Keratinocyte (primary cell): ENCODE measurements at regions not wholly inside any gene's neighbourhood (a gene's known extent, or its start where the extent isn't known, plus 50 kb on each side); places are given as distances from the start of the nearest gene placed in this dataset.
A peak's percentile ranks its signal among the peaks of the same experiment; 100 is the strongest.
"Not testable (repeated sequence)": the region's sequence is repeated elsewhere in the genome, so short reads cannot be mapped to it uniquely, and the experiment has no call there.

Source experiments
- DNase-seq: peaks from one replicate; pipeline ENCODE4 v3.0.0-alpha.2; 2011; ENCODE audit warnings: low read depth, missing footprints, low spot score
- FAIRE-seq: peaks from 2 replicates; lab custom pipeline; 2011; peaks lifted over from hg19 to GRCh38; lab: Jason Lieb, UNC
- H2AFZ ChIP-seq: 2 replicates; pipeline ENCODE4 v1.6.0; 2012; ENCODE audit warnings: low read length, control low read depth, inconsistent platforms; ENCODE audit not compliant: control insufficient read depth
- H3K27ac ChIP-seq: 2 replicates; pipeline ENCODE4 v1.5.1; 2011; ENCODE audit warnings: low read length; ENCODE audit not compliant: control insufficient read depth, insufficient read depth
- H3K27me3 ChIP-seq: 3 replicates; pipeline ENCODE4 v1.6.0; 2011; ENCODE audit warnings: low read length; ENCODE audit not compliant: control insufficient read depth, insufficient read depth; ENCODE audit errors: extremely low read depth
- H3K36me3 ChIP-seq, 2 experiments: 2 replicates in 1 of 2; 3 replicates in 1 of 2; pipeline ENCODE4 v1.5.1; 2011; ENCODE audit warnings: low read length in 2 of 2, mild to moderate bottlenecking in 1 of 2; ENCODE audit not compliant: control insufficient read depth in 2 of 2, insufficient read depth in 2 of 2; ENCODE audit errors: extremely low read depth in 1 of 2
- H3K4me1 ChIP-seq: 3 replicates; pipeline ENCODE4 v1.5.1; 2011; ENCODE audit warnings: low read length; ENCODE audit not compliant: control insufficient read depth, insufficient read depth; ENCODE audit errors: extremely low read depth
- H3K4me2 ChIP-seq: 3 replicates; pipeline ENCODE4 v1.6.0; 2011; ENCODE audit warnings: low read depth, low read length; ENCODE audit not compliant: control insufficient read depth, insufficient read depth; ENCODE audit errors: extremely low read depth
- H3K4me3 ChIP-seq, 3 experiments: fragments of 200-600 bp in 1 of 3; sonication (generic) in 1 of 3; 2 replicates in 2 of 3; 3 replicates in 1 of 3; pipeline ENCODE4 v1.5.1; 2011 to 2016; ENCODE audit warnings: low read length in 3 of 3, mild to moderate bottlenecking in 3 of 3, control low read depth in 2 of 3, inconsistent platforms in 1 of 3, low read depth in 1 of 3, mixed read lengths in 1 of 3, mixed run types in 1 of 3, moderate library complexity in 1 of 3; ENCODE audit not compliant: control insufficient read depth in 2 of 3, insufficient read depth in 2 of 3; ENCODE audit errors: extremely low read depth in 1 of 3
- H3K79me2 ChIP-seq: 2 replicates; pipeline ENCODE4 v1.6.0; 2012; ENCODE audit warnings: low read length; ENCODE audit not compliant: control insufficient read depth, insufficient read depth
- H3K9ac ChIP-seq: 3 replicates; pipeline ENCODE4 v1.6.0; 2011; ENCODE audit warnings: low read length; ENCODE audit not compliant: control insufficient read depth, insufficient read depth; ENCODE audit errors: extremely low read depth
- H3K9me1 ChIP-seq: 3 replicates; pipeline ENCODE4 v1.6.0; 2011; ENCODE audit warnings: low read length; ENCODE audit not compliant: control insufficient read depth, insufficient read depth; ENCODE audit errors: extremely low read depth
- H3K9me3 ChIP-seq: 2 replicates; pipeline ENCODE4 v1.5.1; 2012; ENCODE audit warnings: low read depth, low read length; ENCODE audit not compliant: control insufficient read depth
- H4K20me1 ChIP-seq: 3 replicates; pipeline ENCODE4 v1.6.0; 2011; ENCODE audit warnings: low read length; ENCODE audit not compliant: control insufficient read depth, insufficient read depth; ENCODE audit errors: extremely low read depth
- dilution Hi-C: fragments of 300-500 bp; cut with MboI; formaldehyde crosslinking; loops from one replicate; pipeline ENCODE4 v1.7.0; 2020; ENCODE audit warnings: low sequenced_read_pairs; ENCODE audit not compliant: extremely low pct_ligation_motif_present

- peak; percentile 66 for FAIRE-seq
- H3K4me3 ChIP-seq, H3K36me3 ChIP-seq, H4K20me1 ChIP-seq, H3K9me3 ChIP-seq, H3K4me2 ChIP-seq, H3K79me2 ChIP-seq, H3K27ac ChIP-seq, H3K27me3 ChIP-seq, H2AFZ ChIP-seq, H3K4me1 ChIP-seq, H3K9ac ChIP-seq, dilution Hi-C loops, H3K9me1 ChIP-seq, DNase-seq: not testable (repeated sequence)
Measured at GRCh38 chr1:206359377-206359776, 110.9 kb upstream of the IKBKE start.

DNA sequence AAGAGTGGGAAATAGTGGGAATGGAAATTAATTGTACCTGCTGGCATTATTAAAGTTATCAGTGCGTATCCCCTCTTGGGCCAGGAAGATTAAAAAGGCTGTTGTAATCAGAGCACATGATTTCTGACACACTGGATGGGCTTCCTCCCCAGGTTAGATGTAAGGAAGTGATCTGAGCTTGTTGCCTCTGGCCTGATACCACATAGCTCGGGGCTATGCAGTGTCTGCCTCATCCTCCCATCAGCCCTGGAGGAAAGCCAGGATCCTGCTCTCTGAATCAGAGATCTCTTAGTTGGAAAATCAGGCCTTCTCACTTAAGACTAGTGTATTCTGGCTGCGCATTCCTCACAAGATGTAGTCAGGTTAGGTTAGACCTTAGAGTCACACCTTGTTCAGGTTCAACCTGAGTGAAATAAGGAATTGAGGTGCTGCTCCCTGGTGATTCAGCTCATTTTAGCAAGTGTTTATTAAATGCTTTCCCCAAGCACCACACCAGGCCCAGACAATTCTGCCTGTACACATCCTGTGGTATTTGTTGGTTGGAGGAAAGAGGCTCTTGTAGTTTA lies 108.2 kb upstream of the IKBKE start:
- H3K4me3 ChIP-seq, dilution Hi-C loops, H3K27ac ChIP-seq, H3K4me1 ChIP-seq, H3K9ac ChIP-seq, H3K9me1 ChIP-seq, DNase-seq, H3K9me3 ChIP-seq, H3K4me2 ChIP-seq, H3K36me3 ChIP-seq, H3K27me3 ChIP-seq, H3K79me2 ChIP-seq, H4K20me1 ChIP-seq, H2AFZ ChIP-seq: not testable (repeated sequence)
- FAIRE-seq, result peak; percentile 89

DNA sequence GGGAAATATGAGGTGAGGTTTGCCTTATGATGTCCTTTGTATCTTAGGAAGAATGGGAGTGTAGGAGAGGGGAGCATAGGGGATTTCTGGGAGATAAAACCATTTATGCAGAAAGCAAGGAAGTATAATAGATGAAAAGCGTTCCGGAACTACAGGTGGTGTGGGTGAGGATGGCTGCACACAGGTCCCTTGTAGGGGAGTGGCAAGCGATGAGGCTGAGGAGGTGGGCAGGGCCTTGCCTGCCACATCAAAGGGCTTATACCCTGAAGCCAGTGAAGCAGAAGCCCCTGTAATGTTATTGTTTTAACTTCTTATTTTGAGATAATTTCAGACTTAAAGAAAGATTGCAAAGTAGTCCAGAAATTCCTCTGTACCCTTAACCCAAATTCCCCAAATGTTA lies 107.3 kb upstream of the IKBKE start:
- H3K9me3 ChIP-seq, H3K4me1 ChIP-seq, H3K4me2 ChIP-seq, H3K4me3 ChIP-seq, dilution Hi-C loops, H3K9ac ChIP-seq, H3K9me1 ChIP-seq, H3K36me3 ChIP-seq, H3K27me3 ChIP-seq, FAIRE-seq, H2AFZ ChIP-seq, DNase-seq, H4K20me1 ChIP-seq, H3K27ac ChIP-seq, H3K79me2 ChIP-seq: not testable (repeated sequence)

GRCh38 chr1:206365271-206365670 lies 105.0 kb upstream of the IKBKE start:
- H3K27me3 ChIP-seq, DNase-seq, H3K27ac ChIP-seq, H3K9me3 ChIP-seq, H3K9ac ChIP-seq, FAIRE-seq, H3K79me2 ChIP-seq, H3K36me3 ChIP-seq, H3K4me1 ChIP-seq, H2AFZ ChIP-seq, H4K20me1 ChIP-seq, dilution Hi-C loops, H3K4me2 ChIP-seq, H3K9me1 ChIP-seq, H3K4me3 ChIP-seq: not testable (repeated sequence)

- FAIRE-seq, H3K9ac ChIP-seq, H3K4me1 ChIP-seq, H3K79me2 ChIP-seq, H2AFZ ChIP-seq, H3K9me3 ChIP-seq, H3K4me2 ChIP-seq, DNase-seq, H3K27ac ChIP-seq, dilution Hi-C loops, H3K27me3 ChIP-seq, H4K20me1 ChIP-seq, H3K4me3 ChIP-seq, H3K36me3 ChIP-seq, H3K9me1 ChIP-seq: not testable (repeated sequence)
Measured at GRCh38 chr1:206366131-206366530, 104.1 kb upstream of the IKBKE start.
